GM19397 (cell line): ENCODE measurements at regions not wholly inside any gene's neighbourhood (a gene's known extent, or its start where the extent isn't known, plus 50 kb on each side); places are given as distances from the start of the nearest gene placed in this dataset.

Source experiments
- ATAC-seq: cut with Tn5 transposase; IDR thresholded peaks from one replicate; pipeline ENCODE4 v1.9.1; 2021; ENCODE audit warnings: mild to moderate bottlenecking, moderate library complexity; ENCODE audit not compliant: unreplicated experiment

DNA sequence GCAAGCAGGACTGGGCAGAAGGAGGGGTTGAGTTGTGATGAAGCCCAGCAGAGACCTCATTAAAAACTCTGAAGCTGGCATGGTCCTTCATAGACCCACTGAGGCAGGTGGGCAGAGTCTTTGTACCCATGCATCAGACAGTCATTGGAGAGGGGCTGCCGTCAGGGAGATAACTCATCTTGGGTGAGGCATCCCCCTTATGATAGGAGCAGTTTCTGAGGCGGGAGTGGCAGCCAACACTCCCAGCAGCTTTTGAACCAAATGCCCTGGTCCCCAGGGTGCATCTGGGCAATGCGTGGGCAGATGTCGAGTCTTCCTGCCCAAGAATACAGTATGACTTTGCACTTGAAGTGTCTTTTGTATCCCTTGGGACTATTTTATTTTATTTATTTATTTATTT lies 68.1 kb downstream of the HTR5A start:
- ATAC-seq, result no peak

- ATAC-seq, result no peak
These were observed 71.4 kb downstream of the HTR5A start for GRCh38 chr7:155141562-155141961.

DNA sequence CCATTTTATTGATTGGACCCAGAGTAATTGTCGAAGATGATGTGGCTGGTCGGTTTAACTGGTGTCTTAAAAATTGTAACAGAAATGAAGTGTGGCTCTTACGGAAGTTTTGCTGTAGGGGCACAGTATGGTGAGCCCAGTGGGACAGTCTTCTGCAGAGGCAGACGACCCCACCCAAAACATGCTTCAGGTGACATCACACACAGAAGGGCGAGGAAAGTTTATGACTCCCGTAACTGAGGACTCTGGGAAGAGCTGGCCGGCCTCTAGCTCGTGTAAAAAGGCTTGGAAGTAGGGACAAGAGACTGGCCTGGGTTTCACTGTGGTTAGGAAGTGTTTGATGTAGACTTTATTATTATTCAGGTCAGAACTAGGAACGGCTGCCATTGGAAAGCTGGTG lies 73.3 kb downstream of the HTR5A start:
- no peak for ATAC-seq

- no peak for ATAC-seq
These were observed 74.2 kb downstream of the HTR5A start for GRCh38 chr7:155144371-155144770.

DNA sequence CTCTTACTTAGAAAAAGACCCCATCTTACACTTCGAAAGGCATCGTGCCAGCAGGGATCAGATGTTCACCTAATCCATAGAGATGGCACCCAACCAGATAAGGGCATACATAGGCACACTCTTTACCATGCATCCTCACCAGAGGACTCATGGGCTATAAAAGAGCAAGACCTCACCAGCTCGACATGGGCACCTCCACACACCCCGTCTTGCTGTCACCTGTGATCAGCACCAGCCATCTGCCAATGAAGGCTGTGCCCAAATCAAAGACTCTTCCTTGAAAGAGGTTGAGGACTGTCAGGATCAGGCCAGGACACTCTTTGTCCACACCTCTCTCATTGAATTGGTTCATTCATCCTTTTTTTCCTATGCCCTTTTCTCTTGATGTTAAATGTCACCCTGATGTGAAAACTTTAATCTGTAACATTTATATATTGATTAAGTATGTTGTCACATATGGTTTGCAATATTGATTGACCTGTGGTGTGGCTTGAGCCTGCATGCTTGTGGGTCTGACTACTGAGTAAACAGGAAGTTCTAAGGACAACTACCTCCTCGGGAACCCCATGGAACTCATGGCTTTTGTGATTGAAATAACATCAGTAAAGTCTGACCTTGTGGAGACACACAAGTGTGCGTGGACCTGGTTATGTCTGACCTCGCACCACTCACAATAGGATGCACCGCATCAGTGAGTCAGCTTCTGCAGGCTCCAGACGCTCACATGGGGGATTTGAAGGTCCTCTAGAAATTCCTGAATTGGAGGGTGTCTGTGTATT lies 75.5 kb downstream of the HTR5A start:
- ATAC-seq, result no peak

GRCh38 chr7:155147172-155147571 lies 77.0 kb downstream of the HTR5A start:
- no peak for ATAC-seq

GRCh38 chr7:155147624-155148023 lies 77.5 kb downstream of the HTR5A start:
- ATAC-seq, result no peak

DNA sequence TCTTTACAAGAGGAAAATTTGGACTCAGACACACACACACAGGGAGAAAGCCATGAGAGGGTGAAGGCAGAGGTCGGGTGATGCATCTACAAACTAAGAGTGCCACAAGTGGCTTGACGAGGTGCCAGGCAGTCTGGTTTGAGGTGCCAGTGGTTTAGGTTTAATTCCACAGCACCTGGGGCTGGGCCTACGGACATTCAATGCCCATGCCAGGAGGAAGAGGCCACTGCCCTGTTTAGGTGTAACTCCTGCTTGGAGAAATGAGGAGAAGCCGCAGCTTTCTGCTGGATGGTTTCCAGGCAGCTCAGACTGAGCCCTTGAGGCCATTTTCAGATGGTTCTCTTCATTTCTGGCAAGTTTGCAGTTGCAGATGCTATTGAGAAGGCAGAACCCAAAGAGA lies 83.6 kb downstream of the HTR5A start:
- no peak for ATAC-seq

- no peak for ATAC-seq
These were observed 84.5 kb downstream of the HTR5A start for GRCh38 chr7:155154586-155154985.

DNA sequence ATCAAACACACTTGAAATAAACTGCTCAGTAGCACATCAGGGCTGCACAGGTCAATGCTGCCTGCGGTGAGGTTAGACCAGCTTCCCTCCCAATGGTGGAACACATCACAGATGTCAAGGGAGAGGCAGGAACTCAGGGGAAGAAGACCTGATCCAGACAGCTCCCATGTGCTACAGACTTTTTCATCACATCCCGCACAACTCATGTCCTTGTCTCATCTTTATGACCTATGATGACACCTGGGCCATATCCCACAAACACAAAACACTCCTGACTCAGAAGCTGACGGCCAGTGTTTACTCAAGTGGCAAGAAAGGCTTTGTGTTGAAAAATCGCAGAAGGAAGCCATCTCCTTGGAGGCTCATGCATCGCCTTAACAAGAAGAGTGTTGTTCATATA lies 91.6 kb downstream of the HTR5A start:
- ATAC-seq, result no peak

- no peak for ATAC-seq
These were observed 92.3 kb downstream of the HTR5A start for GRCh38 chr7:155162422-155162821.

DNA sequence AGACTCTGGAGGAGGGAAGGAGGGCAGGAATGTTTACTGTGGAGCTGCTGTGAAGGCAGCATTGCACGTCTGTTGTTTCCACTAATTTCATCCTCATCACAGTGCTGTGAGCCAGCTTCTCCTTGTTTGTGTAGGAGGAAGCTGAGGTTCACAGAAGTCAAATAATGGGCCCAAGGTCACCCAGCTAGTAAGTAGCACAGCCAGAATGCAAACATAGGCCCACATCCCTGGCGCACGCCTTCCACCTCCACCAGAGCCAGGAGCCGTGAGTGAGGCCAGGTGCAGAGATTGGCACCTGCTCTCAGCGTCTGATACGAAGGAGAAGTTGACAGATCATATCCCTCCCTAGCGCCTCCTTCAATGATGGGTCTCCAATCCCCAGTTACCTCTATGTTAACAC lies 93.6 kb downstream of the HTR5A start:
- no peak for ATAC-seq

- no peak for ATAC-seq
These were observed 94.2 kb downstream of the HTR5A start for GRCh38 chr7:155164316-155164715.

- no peak for ATAC-seq
These were observed 96.0 kb downstream of the HTR5A start for GRCh38 chr7:155166108-155166507.

DNA sequence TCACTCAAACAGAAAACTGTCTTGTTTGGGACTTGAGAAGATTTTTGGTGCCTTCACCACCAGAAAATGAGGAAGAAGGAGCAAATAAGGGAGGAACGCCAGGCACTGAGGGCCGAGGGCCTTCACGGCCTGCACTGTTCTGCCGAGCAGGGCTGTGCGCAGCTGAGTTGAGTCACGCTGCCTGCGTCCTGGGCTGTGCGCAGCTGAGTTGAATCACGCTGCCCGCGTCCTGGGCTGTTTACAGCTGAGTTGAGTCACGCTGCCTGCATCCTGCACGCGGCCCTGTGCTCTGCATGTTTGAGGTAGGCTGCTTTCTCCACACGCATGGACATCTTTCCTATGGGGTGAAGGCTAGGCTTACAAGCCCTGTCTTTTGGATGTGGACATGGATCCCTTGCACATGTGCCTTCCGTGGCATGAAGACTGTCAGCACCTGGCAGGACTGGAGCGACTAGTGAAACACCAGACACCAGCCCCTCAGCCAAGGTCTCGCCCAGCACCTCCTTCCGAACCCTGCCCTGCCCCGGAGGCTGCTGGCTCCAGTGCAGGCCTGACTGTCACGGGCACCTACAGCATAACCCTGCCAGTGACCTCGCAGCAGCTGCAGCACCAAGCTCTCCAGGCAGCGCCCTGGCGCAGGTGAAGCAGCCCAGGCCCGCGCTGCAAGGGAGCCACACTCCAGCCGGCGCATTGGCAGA lies 96.7 kb downstream of the HTR5A start:
- ATAC-seq, result no peak

DNA sequence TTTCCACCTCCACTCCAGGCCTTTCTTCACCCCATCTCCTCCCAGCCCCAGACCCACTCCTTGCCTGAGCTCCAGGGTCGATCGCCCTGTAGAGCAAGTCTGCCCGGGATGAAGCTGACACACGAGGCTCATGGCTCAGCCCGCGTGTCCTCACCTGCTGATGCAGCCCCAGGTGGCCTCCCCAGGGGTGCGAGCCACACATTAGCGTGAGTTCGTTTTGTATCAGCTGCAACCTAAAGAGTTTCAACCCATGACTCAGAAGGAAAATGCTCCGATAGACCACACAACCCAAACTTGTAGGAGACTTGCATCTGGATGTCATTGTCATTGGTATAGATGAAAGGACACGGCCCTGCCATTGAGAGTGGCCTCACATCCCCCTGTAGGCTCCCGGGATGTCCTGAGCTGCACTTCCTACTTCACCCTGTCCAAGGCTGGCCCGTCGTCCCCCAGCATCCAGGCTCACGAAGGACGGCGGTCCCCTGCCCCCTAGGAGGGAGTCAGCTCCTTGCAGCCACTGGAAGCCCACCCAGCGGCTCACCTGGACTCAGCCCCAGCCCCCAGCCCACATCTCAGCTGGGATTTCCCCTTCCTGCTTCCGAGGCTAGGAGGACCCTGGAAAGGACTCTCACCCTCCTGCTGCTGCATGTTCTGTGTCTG lies 97.7 kb downstream of the HTR5A start:
- ATAC-seq, result no peak

DNA sequence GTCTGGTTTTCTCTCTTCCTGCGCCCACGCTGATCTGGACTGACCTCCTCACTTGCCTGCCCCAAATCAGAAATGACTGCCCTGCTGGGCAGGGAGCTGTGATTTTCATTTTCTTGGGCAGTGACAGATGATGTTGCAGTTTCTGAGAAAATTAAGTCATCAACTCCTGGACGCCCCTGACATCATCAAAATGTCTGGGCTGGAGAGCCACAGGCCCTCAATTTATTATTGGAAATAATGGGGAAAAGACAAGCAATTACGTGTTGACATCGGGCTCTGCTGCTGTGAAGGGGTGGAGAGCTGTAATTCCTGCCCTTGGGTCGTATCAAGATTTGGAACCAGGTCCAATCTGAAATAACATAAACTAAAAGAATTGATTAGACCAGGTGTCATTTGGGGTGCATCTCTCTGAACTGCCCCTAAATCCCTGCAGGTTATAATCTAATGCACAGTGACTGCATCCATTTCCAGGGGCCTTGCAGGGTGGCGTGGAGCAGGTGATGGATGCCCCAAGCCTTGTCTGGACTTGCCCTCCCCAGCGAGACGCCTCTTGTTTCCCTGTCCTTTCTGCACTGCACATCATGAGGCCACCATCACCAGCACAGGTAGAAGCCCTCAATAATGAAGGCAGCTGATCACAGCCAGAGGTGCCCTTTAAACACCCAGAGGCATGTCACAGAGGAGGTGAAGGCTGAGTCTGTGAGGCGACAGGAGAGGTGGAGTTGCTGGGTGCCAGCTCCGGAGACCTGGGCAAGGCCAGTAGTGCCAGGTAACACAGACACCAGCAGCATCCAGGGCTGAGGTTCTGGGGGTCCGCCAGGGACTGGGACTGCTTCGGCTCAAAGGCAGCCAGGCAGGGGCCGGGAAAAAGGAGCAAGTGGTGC lies 98.7 kb downstream of the HTR5A start:
- ATAC-seq, result no peak

DNA sequence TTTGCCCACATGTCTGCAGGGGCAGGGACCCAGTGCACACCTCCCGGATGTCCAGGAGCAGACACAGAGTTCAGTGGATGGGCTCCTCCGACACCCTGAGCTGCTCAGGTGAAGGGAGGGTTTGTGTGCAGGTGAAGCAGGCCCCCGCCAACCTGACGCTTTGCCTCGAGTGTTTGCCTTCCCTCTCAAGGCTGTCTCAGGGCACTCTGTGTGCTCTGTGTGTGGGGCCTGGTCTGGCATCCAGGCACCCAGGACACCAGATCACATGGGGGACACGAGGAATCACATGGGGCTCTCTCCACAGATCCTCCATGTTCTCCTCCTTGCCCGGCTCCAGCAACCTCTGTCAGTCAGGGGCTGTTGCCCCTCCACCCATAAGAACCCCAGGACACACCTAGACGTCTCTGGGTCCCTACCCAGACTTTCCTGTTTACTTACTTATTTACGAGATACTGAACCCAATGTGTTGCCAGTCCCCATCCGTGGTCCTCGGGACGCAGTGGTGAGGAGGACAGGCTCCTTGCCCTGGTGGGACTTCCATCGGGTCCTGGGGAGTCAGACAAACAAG lies 99.5 kb downstream of the HTR5A start:
- ATAC-seq, result no peak

DNA sequence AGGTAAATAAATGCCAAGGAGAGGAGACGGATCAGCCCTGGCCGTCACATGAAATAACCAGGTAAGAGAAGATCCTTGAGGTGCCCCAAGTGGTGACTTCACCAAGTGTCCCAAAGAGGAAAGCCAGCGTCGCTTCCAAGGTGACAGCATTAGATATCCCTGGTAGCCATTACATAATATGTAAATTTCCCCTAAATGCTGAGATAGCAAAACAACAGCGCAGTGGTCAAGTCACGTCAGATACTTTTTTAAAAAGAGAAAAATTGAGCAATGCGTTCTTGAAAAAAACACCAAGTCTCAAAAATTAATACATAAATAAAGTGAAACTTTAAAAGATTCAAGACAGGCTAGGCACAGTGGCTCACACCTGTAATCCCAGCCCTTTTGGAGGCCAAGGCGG lies 100.2 kb downstream of the HTR5A start:
- no peak for ATAC-seq

GRCh38 chr7:155172141-155172540 lies 102.0 kb downstream of the HTR5A start:
- ATAC-seq, result no peak

- ATAC-seq, result no peak
These were observed 103.8 kb downstream of the HTR5A start for GRCh38 chr7:155173905-155174304.
